HG03045 (cell line): ENCODE measurements at regions not wholly inside any gene's neighbourhood (a gene's known extent, or its start where the extent isn't known, plus 50 kb on each side); places are given as distances from the start of the nearest gene placed in this dataset.

Experiments used
- ATAC-seq: cut with Tn5 transposase; IDR thresholded peaks from one replicate; pipeline ENCODE4 v1.9.1; 2021; ENCODE audit warnings: mild to moderate bottlenecking, moderate library complexity; ENCODE audit not compliant: unreplicated experiment

DNA sequence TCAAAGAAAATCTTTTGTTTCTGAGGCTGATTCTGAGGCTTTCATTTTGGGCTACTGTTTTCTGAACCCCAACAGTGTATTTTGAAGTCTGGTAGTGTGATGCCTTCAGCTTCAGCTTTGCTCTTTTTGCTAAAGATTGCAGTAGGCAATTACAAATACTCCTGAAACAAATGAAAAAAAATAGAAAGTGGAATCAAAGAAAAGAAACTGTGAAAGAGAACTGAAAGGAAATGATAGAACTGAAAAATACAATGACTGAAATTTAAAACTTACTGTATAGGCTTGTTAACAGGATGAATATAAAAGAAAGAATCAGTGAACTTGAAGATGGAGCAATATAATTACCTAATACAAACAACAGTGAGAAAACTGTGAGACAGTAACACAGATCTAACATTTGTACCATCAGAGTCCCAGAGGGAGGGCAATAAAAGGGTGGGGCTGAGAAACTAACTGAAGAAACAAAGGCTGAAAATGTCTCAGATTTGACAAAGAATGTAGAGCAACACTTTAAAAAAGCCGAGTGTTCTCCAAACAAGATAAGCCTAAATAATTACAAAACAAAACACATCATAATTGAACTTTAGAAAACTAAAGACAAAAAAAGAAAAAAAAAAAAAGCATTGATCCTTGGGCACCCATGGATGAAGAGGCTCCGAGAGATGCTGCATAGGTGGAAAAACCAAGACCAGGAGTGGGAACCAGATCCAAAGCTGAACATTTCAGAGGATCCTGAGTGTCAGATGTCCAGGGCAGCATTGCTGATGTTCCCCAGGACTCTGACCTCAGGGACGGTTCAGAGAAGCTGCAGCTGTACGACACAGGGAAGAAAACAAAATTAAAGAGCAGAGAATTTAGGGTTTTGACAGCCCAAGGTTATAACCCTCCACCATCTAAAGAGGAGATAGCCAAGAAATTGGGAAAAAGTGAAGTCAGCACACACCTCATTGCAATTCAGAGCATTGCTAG is 223.2 kb upstream of the IGFBP3 start:
- no peak for ATAC-seq

DNA sequence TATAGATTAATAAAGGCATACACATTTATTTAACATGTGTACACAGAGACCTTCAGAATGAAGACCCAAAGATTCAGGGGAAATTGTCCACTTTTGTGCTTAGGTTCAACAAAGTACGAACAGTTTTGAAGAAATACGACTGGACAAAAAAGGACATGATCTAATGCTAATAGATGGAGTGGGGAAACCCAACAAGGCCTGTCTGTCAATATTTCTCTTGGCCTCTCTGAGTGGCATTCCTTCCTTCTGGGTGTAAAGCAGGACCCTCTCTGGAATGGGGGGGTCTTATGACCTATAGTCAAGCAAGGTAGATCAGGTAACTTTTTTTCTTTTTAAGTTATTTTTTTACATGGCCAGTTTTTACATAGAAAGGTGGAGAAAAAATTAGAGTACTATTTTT is 222.3 kb upstream of the IGFBP3 start:
- no peak for ATAC-seq

DNA sequence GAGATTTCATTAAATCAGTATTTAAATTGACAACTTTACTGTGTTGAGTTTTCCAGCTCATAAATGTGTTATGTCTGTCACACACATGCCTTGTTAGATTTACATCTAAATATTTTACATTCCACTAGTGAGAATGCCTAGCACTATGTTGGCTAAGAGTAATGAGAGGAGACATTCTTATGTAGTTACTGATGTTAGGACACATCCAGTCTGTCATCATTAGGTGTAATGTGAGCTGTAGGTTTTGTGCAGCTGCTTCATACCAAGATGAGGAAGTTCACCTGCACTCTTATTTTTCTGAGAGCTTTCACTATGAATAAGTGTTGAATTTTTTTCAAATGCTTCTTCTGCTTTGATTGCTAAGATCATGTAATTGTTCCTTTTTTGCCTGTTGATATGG is 218.0 kb upstream of the IGFBP3 start:
- ATAC-seq: no peak

DNA sequence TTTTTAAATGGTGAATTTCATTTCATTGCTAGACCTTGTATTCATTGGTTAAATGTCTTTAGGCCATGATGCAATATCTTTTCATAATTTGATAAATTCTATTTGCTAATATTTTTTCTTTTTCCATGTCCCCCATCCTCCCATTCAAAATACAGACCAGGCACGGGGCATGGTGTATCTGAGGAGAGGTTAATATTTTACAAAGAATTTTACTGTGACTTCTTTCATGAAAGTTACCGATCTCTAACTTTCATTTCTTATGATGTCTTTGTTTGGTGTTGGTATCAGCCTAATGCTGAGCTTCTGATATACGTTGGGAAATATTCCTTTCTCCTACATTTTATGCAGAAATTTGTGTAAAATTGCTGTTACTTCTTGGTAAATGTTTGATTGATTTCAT is 216.7 kb upstream of the IGFBP3 start:
- no peak for ATAC-seq

DNA sequence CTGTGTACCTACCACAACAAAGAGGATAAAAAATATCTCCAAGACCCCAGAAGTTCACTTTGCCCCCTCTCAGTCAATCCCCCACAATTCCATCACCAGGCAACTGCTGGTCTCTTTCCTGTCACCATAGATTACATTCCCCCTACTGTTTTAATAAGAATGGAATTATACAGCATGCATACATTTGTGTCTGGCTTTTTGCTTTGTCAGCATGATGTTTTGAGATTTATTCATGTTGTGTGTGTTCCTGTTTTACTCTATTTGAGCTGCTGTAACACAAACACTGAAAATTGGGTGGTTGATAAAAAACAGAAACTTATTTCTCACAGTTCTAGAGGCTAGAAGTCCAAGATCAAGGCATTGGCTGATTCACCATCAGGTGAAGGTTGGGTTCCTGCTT is 214.5 kb upstream of the IGFBP3 start:
- no peak for ATAC-seq

DNA sequence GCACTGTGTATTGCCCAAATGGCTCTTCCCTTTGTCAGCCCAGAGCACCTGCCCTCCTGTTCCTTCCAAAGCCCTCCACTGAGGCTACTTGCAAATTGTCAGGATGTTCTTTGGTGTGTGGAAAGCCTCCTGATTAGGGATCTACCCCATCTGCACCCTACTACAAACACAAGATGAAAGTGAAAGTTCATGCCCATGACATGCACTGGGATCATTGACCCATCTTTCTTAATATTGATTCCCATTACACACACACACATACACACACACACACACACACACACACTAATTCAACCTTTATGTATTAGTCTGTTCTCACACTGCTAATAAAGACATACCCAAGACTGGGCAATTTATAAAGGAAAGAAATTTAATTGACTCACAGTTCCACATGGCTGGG is 213.7 kb upstream of the IGFBP3 start:
- no peak for ATAC-seq

DNA sequence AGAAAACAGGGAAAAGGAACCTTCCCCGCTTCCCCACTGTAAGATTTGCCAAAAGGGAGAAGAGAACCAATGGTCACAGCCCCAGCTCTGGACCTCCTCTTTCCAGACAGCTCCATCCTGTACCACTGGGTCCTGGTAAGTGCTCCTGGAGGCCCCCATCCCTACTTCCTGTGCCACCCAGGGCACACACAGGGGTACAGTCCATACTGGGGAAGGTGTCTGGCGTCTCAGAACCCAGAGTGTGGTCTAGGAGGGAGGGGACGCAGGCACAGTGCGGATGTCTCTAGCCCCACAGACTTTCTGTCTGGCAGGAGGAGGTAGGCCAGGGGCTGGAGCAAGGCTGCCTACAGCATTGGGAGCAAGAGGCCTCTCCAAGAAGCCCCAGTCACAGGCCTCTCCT is 213.3 kb upstream of the IGFBP3 start:
- no peak for ATAC-seq

DNA sequence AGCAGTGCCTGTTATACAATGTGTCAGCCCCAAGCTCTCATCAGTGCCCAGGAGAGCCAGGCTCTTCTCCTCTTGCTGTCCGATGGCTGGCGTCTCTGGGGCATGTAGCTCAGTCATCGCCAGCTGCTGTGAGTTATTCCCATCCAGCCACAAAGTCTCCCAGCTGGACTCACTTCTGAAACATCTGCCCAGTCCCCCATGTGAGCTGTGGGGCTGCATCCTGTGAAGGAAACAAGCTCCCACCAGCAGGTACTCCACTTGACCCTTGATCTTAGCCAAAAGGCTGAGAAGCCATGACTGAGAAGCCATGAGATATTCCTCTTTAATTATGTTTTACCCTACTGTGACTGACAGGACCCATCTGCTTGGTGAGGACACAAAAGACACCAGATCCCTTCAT is 212.7 kb upstream of the IGFBP3 start:
- no peak for ATAC-seq

DNA sequence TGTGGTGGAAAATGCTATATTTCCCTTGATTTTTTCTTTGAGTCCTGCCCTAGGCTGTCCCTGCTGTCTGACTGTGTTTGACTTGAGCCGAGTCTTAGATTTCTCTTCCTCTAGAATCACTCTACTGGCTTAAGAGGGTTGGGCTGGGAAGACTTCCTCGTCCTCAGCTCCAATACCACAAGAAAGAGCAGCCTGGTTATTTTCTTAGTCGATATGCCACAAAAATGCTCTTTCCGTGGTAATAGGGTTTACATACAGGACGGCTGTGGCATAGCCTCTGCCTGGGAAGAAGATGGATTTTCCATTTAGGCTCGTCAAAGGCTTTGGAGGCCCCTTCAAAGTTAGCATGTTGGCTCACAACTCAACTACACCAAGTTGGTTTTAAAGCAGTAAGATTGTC is 212.0 kb upstream of the IGFBP3 start:
- no peak for ATAC-seq

DNA sequence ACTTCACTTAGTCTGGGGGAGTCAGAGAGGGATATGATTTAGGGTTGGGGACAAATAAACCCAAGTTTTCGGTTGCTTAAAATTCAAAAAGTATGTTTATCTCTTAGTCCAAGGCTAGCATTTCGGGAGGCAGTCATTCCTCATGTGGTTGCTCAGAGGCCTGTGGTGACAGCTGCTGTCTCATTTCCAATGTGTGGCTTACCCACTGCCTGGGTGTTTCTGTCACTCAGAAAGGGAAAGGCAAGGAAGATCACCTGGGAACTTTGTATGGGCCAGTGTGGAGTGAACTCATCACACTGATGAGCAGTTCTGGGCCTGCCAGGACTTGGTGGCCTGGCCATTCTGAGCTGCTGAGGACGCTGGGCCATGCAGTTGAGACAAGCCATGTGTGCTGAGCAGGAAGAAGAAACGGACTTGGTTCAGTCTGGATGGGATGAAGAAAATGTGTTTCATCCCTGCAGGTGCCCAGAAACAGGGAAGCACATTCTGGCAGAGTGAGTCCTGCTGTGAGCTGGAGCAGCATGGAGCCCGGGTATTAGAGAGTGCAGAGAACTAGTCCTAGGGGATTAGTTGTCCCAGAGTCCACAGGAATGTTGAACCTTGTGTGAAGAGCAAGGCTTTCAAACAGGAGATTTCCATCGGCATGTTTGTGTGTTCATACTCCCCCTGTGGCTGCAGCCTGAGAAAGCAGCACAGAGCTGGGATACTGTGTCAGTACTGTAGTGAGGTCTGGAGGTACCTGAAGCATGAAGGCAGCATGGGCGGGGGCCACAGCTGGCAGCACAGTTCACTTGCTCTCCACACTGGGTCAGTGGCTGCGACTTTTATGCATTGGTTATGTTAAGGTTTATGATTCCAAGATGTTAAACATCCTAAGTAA is 211.1 kb upstream of the IGFBP3 start:
- ATAC-seq: no peak

DNA sequence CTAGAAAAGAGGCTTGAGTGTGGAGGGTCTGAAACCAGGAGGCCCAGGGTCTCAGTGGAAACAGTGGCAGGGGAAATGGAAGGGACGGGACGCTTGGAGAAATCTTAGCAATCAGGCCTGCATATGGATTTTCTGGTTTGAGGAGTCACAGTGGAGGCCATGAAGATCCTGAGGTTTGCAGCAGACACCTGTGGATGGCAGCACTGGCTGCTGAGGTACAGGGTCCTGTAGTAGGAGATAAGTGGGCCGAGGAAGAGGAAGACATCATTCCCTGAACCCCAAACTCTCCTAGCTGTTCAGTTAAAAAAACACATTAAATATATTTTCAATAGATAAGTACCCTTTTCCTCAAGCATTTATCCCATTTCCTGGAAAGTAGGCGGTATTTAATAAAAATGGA is 208.8 kb upstream of the IGFBP3 start:
- no peak for ATAC-seq

DNA sequence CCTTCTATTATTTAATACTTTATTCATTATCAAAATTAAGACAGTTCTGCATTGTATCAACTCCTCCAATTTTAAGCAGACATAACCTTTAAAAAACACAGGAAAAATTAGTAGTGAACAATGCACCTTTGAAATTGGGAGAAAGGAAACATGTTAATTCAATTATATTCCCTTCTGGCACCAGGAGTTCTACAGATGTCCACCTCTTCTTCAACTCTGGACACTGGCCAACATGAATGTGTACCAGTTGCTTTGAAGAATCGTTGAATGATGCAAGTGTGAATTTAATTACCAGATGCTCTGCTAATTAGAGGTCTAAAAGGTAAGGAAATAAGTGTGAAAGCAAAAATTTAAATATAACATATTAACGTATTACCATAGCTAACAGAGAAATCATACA is 206.7 kb upstream of the IGFBP3 start:
- no peak for ATAC-seq

DNA sequence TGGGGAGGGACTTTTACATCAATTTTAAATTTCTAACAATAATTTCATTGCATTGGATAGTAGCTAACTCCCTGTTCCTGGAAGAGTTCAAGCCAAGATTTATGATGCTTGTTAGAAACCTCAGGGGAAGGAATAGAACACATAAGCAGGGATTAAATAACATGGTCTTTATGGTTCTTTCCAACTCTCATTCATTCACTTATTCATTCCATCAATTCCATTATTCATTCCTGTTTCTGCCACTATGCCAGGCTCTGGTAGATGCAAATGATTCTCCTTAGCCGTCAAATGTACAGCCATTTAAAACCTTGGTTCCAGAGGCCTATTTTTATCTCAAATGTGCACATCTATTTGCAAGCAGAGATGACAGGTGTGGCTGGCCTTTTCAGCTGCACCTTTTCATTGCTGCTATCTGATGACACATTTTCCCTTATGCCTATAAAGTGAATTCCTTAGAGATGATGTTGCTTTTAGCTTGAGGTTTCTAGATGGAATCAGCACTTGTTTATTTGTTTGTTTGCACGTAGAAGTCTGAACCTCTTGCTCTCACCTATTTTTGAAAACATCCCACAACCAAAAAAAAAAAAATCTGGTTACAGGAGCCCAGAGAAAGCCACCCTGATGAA is 205.7 kb upstream of the IGFBP3 start:
- no peak for ATAC-seq

DNA sequence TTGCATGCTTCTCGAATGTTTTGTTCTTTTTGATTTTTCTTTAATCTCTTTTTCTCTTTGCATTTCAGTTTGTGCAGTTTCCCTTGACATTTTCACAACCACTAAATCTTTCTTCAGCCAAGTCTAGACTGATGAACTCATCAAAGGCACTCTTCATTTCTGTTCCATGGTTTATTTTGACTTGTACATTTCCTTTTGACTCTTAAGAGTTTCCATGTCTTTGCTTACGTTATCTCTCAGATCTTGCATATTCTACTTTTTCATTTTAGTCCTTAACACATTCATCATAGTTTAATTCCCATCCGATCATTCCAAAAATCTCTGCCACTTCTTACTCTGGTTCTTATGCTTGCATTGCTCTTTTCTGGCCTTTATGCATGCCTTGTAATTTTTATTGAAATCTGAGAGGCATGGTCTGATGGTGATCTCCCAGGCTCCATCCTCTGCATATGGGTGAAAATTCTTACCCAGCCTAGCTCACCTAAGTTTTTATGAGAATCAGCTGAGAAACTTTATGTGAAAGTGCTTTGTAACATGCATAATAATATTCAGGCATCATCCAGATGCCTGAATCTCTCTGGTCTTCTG is 202.8 kb upstream of the IGFBP3 start:
- no peak for ATAC-seq

DNA sequence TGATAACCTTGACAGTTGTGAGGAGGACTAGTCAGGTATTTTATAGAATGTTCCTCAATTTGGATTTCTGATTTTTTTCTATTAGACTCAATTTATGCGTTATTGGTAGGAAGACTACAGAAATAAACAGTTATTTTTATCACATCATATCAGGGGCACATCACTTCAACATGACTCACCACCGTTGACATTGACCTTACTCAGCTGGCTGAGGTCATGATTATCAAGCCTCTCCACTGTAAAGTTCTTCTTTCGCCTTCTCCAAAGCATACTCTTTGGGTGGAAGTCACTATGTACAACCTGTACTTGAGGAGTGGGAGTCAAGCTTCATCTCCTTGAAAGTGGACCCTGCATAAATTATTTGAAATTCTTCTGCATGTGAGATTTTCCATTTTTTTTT is 194.3 kb upstream of the IGFBP3 start:
- ATAC-seq: no peak

DNA sequence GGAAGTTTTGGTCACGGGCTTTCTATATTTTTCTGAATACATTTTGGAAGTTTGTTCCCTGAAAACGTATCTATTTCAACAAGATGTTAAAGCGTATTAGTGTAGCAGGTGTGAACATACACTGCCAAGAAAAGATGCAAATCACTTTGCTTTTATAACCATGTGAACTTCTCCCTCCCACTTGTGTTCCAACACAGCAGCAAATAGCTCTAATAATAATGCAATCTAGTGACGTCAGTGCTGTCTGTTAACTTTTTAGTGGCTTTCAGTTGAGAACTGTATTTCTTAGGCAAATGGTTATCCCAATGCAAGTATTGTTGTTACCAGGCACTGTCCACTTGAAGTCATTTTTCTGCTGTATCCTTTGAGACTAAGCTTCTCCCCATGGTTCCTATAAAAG is 188.4 kb upstream of the IGFBP3 start:
- no peak for ATAC-seq

DNA sequence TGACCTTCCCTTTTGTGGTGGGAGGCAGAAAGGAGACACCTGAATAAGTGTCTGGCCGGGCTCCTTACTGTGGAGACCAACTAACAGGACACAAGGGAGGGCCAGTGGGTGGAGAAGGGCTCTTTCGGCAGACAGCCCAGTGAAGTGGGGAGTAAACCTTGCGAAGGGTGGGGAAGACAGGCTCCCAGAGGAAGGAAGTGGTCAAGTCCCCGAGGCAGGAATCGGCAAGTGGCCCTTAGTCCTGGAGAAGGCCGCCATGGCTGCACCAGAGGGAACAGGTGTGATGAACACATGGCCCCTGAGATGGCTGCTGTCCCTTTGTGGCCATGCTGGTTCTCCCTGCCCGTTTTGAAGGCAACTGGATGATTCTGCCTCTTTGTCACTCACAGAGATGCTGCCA is 187.2 kb upstream of the IGFBP3 start:
- ATAC-seq: no peak

DNA sequence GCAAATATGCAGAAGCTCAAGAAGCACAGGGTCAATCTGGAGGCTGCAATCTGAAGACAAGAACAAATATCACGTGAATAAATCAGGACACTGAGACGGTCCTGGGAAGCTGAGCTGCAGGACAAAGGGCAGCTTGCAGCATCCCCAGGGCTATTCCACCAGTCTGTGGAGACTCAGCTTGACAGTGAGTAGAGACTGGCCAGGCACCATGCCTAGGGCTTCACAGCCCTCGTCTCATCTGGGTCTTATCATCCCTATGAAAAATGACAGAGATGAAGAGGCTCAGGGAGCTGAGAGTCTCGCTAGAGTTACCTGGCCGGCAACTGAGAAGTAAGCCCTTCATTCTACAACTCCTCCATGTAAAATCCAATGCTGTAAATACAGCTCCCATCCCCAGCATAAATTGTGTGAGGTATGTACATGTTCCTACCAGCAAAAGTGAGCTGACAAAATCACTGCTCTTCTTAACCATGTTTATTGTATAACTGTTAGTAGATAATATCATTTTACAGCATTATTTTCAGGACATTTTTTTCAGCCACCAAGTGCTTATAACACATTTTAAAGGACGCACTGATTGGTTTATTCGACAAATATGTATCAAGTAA is 186.6 kb upstream of the IGFBP3 start:
- no peak for ATAC-seq

DNA sequence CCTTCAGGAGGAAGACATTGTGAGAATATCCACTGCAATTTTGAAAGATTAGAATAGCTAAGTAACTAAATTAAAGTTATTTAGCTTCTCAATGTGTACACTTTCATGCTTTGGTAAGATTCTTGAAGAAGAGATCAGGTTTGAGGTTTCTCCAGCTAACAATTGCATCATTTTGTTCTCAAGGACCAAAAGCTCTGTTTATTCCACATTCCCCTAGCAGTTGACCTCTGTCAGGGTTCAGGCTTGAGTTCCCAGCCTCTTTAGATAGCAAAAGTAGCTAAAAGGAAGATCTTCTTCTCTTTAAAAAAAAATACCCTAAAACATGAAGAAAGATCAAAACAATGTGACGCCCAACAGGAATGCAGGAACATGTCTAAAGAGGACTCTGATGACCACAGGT is 179.4 kb upstream of the IGFBP3 start:
- ATAC-seq: no peak

DNA sequence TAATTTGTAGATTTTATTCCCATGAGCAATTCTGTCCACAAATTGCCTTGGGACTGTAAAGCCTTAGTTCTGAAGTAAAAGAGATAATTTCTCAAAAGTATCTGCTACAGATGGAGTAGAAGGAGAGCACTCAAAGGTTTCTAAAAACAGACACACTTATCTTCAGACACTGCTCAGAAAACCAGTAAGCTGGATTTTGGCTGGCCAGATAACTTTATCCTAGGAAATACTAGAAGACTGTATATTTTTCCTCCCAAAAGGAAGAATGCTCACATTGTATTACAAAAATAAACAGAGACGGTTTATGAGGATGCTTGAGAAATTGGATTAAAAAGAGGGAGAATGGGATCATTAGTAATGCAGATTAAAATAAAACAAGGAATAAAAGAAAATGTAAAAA is 178.0 kb upstream of the IGFBP3 start:
- no peak for ATAC-seq

DNA sequence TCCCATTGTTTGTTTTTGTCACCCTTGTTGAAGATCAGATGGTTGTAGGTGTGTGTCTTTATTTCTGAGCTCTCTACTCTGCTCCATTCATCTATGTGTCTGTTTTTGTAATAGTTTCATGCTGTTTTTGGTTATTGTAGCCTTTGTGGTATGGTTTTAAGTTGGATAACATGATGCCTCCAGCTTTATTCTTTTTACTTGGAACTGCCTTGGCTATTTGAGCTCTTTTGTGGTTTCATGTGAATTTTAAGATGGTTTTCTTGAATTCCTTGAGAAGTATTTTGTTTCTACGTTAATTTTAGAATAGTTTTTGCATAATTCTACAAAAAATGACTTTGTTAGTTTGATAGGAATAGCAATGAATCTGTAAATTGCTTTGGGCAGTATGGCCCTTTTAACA is 170.0 kb upstream of the IGFBP3 start:
- no peak for ATAC-seq
